Peyer's patch (tissue), 4 donors: ENCODE measurements at regions not wholly inside any gene's neighbourhood (a gene's known extent, or its start where the extent isn't known, plus 50 kb on each side); places are given as distances from the start of the nearest gene placed in this dataset.

ENCODE experiments used
- CTCF ChIP-seq, 6 experiments: fragments of 450-650 bp in 4 of 6; fragments of 200-600 bp in 2 of 6; sonication (generic) in 1 of 6; IDR thresholded peaks; one replicate each; pipeline ENCODE4 v1.5.1; 2017 to 2019; ENCODE audit warnings: antibody characterized with exemption in 6 of 6, mild to moderate bottlenecking in 3 of 6, moderate library complexity in 1 of 6
- POLR2A ChIP-seq, 2 donors: fragments of 450-650 bp; IDR thresholded peaks; one replicate each; pipeline ENCODE4 v1.5.1; 2017; ENCODE audit warnings: antibody characterized with exemption in 2 of 2, mild to moderate bottlenecking in 2 of 2, moderate library complexity in 2 of 2

- TF ChIP-seq CTCF (IDR thresholded peaks at IDR 0.05) (no peak), POLR2A (IDR thresholded peaks at IDR 0.05) (no peak)
These were observed 268.3 kb upstream of the MIR17HG start for GRCh38 chr13:91079176-91079575.
